Occipital lobe (tissue), 1 donor: ENCODE measurements at regions not wholly inside any gene's neighbourhood (a gene's known extent, or its start where the extent isn't known, plus 50 kb on each side); places are given as distances from the start of the nearest gene placed in this dataset.

Experiments used
- DNase-seq: peaks from one replicate; lab custom pipeline; 2025; lab: John Stamatoyannopoulos, UW

DNA sequence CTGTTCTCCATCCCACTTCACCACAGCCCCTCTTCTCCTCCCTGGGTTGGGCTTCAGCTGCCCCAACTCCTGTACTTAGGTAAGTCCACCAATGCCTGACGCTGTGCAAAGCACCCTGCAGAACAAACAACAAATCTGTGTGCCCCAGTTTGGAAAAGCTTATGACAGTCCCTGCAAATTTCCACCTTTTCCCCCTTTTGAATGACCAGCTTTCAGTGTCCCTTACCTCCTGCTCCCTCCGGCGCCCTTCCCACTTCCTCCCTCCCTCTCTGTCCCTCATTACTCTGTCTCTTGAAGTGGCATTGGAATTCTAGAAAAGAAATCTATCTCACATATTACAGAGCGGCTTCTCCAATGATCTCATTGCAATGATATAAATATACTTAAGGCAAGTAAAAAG, 352.9 kb upstream of the B3GAT1 start:
- DNase-seq: no peak

DNA sequence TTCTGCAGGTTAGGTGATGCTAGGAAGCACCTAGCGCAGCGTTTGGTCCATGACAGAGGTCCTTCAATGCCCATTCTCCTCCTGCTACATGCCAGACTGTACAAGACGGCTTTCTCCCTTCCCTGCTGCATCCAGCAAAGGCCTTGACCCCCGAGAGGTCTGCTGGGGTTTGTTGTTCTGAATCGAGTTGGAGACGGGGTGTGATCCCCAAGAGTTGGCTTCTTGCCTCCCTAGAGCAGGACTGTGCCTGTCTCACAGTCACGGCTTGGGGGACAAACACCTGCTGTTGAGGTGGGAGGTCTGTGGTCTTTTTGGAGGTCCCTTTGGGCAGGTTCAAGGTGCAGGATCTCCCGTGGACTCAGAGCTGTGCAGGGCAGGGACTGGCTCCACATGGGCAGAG, 352.3 kb upstream of the B3GAT1 start:
- DNase-seq: no peak

DNA sequence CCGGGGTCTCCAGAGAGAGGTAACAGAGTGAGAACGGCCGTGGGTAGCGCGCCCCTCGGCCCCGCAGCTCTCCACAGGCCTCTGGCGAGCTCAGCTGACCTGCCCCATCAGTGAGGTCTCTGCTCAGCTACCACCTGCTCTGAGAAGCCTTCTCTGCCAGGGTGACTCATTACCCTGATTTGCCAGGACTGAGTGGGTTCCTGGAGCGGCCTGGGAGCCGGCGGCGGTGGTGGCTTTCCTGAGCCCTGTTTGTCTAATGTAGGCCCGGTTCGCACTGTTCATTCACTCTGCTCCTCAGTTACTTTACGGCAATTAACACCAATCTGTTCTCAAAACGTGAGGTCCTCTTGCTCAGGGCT, 351.0 kb upstream of the B3GAT1 start:
- DNase-seq: no peak

- DNase-seq: no peak
Observed at GRCh38 chr11:134762248-134763029, 350.4 kb upstream of the B3GAT1 start.

GRCh38 chr11:134761926-134762247, 349.8 kb upstream of the B3GAT1 start:
- DNase-seq: no peak

- DNase-seq: no peak
Observed at GRCh38 chr11:134761386-134761785, 349.3 kb upstream of the B3GAT1 start.

DNA sequence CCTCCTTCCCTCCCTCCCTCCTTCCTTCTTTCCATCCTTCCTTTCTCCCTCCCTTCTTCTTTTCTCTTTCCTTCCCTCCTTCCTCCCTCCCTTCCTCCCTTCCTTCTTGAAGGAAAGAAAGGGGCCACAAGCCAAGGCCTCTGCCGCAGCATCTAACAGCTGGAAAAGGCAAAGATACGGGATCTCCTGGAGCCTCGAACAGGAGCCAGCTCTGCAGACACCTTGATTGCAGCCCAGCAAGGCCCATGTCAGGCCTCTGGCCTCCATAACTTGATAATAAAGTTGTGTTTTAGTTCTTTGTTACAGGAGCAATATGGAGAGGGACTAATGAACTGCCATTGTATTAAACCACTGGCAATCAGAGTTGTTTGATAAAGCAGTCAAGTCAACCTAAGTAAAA, 348.9 kb upstream of the B3GAT1 start:
- DNase-seq: no peak

DNA sequence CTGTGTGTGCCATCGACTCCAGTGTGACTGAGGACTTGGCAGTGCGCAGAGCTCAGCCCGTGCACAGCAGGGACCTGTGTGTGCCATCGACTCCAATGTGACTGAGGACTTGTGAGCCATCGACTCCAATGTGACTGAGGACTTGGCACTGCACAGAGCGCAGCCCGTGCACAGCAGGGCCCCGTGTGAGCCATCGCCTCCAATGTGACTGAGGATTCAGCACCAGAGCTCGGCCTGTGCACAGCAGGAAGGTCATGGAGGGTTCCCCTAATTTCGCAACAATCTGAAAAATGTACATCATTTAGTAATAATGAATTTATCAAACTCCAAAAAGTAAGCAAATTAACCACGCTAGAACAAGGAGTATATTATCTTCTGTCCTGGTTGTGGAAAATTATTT, 348.3 kb upstream of the B3GAT1 start:
- no peak for DNase-seq

GRCh38 chr11:134759855-134760254, 347.8 kb upstream of the B3GAT1 start:
- no peak for DNase-seq

- no peak for DNase-seq
Observed at GRCh38 chr11:134759274-134759673, 347.2 kb upstream of the B3GAT1 start.

DNA sequence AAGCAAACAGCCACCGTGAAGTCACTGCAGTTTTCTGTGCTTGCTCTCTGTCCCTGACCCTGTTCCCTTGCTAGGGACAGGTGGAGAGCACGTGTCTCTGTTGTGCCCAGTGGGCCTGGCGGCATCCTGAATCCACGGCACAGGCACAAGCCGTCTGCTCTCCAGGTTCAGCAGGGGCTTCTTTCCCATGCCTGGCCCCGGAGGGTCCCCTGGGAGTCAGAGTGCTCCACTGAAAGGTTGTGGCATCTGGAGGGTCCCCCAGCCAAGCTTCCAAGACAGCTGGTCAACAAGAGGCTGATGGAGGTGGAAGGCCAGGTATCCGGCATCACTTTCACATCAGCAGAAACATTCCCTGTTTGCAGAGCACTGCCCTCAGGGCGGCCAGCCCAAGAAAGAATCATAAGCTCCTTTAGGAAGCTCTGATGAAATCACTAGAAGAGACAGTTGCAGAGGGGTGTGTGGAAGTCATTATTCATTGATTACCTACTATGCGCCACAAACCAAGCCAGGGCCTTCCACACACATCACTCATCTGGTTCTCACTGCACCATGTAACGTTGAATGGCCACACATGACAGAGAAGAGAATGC, 346.4 kb upstream of the B3GAT1 start:
- no peak for DNase-seq

DNA sequence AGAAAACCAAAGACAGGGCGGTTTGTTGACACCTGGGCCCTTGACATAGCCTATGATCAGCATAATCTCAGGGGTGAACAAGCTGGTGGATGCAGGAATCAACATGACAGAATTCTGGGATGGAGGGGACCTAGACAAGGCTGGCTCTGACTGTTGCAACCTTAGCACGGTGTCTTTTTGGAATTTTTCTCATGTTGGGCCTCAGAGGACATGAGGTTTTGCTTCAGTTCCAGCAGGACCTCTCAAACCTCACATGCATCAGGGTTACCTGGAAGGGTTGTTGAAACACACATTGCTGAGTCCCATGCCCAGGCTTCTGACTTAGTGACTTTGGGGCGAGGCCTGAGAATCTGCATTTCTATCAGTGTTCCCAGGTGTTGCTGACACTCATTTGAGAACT, 345.6 kb upstream of the B3GAT1 start:
- DNase-seq: no peak

- DNase-seq: no peak
Observed at GRCh38 chr11:134756811-134757540, 344.9 kb upstream of the B3GAT1 start.

- no peak for DNase-seq
Observed at GRCh38 chr11:134755535-134755934, 343.5 kb upstream of the B3GAT1 start.

DNA sequence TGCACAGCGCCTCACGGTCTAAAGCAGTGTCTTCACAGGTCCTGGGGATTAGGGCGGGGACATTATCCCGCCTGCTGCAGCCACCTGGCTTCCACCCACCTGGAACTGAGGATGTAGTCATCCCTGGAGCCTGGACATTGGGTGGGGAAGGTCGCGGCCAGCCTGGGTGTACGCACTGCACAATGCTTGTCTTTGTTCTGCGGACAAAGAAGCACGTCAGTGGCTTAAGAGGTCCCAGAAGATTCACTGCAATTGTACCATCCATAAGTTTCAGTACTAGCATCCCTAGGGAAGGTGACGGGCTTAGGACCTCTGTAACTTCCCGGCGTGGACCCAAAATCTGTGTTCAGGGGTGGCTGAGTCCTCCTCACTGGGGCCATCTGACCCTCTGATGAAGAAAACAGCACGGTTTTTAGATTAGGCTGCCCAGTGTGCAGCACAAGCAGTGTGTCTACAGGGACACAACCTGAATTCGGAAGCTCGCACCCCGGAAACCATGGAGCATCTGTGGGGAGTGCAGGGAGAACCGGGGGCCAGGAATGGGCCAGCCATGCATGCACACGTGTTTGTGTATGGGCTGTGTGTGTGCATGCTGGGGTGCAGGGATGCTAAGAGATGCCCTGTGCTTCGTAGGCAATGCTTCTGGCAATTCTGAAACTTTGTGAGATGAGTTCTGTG, 342.6 kb upstream of the B3GAT1 start:
- no peak for DNase-seq

DNA sequence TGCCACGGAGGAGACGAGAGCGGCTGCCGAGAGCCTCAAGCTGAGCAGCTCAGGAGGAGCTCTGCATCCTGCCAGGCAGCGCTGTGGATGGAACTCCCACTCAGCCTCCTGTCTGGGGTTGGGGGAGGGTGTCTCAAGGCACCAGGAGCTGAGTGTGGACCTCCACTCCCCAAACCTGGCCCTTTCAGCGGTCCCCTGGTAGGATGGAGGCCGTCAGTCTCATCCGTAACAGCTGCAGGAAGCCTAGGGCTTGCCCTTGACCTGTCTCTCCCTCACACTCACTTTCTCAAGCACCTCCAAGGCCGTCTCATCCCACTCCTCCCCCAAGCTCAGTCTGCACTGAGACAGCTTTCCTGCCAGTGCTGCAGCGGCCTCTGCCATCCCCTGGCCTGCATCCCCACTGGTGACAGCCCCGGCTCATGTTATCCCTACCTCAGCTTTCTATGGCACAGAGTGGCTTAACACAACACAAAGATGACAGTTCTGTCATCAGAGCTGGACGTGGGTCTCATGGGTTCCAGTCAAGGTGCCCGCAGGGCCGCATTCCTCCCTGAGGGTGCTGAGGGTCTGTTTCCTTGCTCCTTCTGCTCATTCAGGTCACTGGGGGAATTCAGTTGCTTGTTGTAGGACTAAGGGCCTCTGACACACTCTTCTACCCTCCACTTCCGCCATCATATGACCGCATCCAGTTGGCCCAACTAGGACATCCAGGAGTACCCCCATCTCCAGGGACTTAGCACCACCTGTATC, 341.9 kb upstream of the B3GAT1 start:
- no peak for DNase-seq

GRCh38 chr11:134752964-134753770, 341.1 kb upstream of the B3GAT1 start:
- no peak for DNase-seq

DNA sequence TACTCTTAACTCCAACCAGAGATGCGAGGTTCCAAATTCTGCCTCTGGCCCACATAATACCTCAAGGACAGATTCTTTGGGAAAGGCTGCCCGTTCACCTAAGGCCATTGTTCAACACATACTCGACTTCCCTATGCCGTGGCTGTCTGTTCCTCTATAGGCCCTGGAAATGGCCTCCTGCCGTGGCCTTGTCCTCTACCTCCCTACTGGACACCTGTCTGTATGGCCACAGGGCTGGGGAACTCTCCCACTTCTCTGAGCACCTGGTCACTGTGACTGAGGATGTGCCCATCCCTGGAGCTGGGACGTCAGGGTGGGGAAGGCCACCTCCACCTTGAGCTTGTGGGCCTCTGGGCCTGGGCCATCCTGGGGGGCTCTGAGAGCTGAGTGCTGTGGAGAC, 340.5 kb upstream of the B3GAT1 start:
- no peak for DNase-seq

DNA sequence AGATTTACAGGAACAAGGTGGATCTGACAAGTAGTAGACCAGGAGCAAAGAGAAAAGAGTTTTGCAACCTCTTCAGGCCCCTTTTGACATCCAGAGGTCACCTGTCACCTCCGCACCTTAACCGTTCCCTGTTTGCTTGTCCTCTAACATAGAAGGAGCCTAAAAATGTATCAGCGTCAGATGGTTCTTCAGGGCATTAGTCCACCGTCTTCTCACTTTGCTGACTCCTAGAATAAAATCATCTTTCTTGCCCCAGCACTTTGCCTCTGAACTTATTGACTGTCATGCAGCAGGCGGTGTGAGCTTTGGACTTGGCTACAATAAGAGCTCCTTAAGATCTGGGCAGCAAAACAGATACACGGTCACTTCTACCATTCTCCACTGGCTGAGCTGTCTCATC, 339.7 kb upstream of the B3GAT1 start:
- no peak for DNase-seq

- no peak for DNase-seq
Observed at GRCh38 chr11:134751031-134751585, 339.1 kb upstream of the B3GAT1 start.

- DNase-seq: no peak
Observed at GRCh38 chr11:134750619-134751018, 338.6 kb upstream of the B3GAT1 start.
